ENCODE measurements at regions not wholly inside any gene's neighbourhood (a gene's known extent, or its start where the extent isn't known, plus 50 kb on each side); places are given as distances from the start of the nearest gene placed in this dataset.

GRCh38 chr9:87277346-87277745 lies 220.3 kb upstream of the DAPK1 start:
- no peak for TF ChIP-seq CTCF (IDR thresholded peaks at IDR 0.05)
- TF ChIP-seq POLR2A (IDR thresholded peaks at IDR 0.05; ENCODE audit: low read depth) = no peak
- no peak for TF ChIP-seq POLR2AphosphoS5 (IDR thresholded peaks at IDR 0.05)

Data from esophagus muscularis mucosa (tissue), 3 donors.